ENCODE measurements at regions not wholly inside any gene's neighbourhood (a gene's known extent, or its start where the extent isn't known, plus 50 kb on each side); places are given as distances from the start of the nearest gene placed in this dataset.

DNA sequence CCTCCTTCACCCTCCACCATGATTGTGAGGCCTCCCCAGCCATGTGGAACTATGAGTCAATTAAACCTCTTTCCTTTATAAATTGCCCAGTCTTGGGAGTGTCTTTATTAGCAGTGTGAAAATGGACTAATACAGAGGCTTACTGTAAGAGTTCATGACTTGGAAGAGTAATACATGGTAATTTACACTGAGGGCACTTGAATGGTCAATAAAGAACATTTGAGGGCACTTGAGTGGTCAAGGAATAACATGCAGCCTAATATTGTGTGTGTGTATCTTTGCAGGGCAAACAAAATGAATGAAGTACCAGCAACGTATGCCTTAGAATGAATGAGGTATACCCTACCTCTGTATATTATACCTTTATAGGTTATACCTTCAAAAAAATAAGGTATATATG is 190.4 kb upstream of the SOX11 start:
- Histone ChIP-seq H3K27me3 (ENCODE audit: control insufficient read depth, insufficient read depth, low read length) (no peaks in the 10 kb centered on the region), H3K36me3 (replicated peaks; ENCODE audit: control insufficient read depth, insufficient read depth, low read length) (no peaks in the 10 kb centered on the region), H3K4me3 (ENCODE audit: insufficient read depth, low read depth, low read length) (no peak overlapping the region)
- DNase-seq, result no peak

- no peak for DNase-seq
- H3K27me3 ChIP-seq (ENCODE audit: control insufficient read depth, insufficient read depth, low read length), result no peaks in the 10 kb centered on the region
- no peak overlapping the region for H3K4me3 ChIP-seq (ENCODE audit: insufficient read depth, low read depth, low read length)
- H3K36me3 ChIP-seq (replicated peaks; ENCODE audit: control insufficient read depth, insufficient read depth, low read length), result no peaks in the 10 kb centered on the region
Measured at GRCh38 chr2:5502385-5502784, 189.8 kb upstream of the SOX11 start.

DNA sequence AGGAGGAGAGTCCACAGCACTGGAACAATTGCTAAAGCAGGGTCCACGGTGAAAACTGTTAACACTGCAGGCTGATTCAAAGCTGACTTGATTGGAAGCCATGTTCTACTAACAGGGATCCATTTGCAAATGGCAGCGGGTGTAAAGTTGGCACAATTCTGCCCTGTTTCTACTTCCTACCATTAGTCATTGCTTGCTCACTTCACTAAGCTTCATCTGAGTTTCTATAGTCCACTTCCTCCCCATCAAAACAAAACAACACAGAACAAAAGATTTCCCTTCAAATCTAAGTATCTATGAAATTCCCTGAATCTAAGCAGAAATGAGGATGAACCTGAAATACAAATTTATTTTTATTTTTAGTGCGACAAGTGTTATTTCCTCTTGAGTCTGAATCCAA is 187.4 kb upstream of the SOX11 start:
- H3K27me3 ChIP-seq (ENCODE audit: control insufficient read depth, insufficient read depth, low read length), result no peaks in the 10 kb centered on the region
- H3K36me3 ChIP-seq (replicated peaks; ENCODE audit: control insufficient read depth, insufficient read depth, low read length), result no peaks in the 10 kb centered on the region
- DNase-seq, result no peak
- no peak overlapping the region for H3K4me3 ChIP-seq (ENCODE audit: insufficient read depth, low read depth, low read length)

DNA sequence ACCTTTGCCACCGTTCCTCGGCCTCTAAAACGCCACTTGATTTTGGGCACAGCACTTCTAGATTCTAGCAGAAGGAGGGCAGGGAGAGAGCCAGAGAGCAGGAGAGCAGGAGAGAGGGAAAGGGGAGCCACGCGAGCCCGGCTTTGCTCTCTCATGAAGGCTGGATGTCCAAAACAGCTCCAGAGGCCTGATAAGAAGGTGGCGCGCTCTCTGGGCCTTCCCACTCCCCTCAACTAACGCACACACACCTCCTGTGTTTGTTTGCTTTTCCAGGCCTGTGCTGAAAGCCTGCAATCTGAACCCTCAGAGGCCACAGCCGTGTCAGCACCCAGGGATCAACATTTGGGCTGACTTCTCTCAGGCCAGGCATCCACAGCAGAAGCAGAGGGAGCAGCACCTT is 184.8 kb upstream of the SOX11 start:
- Histone ChIP-seq H3K27me3 (ENCODE audit: control insufficient read depth, insufficient read depth, low read length) (no peaks in the 10 kb centered on the region), H3K4me3 (ENCODE audit: insufficient read depth, low read depth, low read length) (no peak overlapping the region), H3K36me3 (replicated peaks; ENCODE audit: control insufficient read depth, insufficient read depth, low read length) (no peaks in the 10 kb centered on the region)
- no peak for DNase-seq

- Histone ChIP-seq H3K4me3 (ENCODE audit: insufficient read depth, low read depth, low read length) (no peak overlapping the region), H3K36me3 (replicated peaks; ENCODE audit: control insufficient read depth, insufficient read depth, low read length) (no peaks in the 10 kb centered on the region), H3K27me3 (ENCODE audit: control insufficient read depth, insufficient read depth, low read length) (no peaks in the 10 kb centered on the region)
- DNase-seq, result no peak
Measured at GRCh38 chr2:5509362-5509761, 182.8 kb upstream of the SOX11 start.

GRCh38 chr2:5510082-5510481 is 182.1 kb upstream of the SOX11 start:
- DNase-seq, result no peak
- Histone ChIP-seq H3K27me3 (ENCODE audit: control insufficient read depth, insufficient read depth, low read length) (no peaks in the 10 kb centered on the region), H3K4me3 (ENCODE audit: insufficient read depth, low read depth, low read length) (no peak overlapping the region), H3K36me3 (replicated peaks; ENCODE audit: control insufficient read depth, insufficient read depth, low read length) (no peaks in the 10 kb centered on the region)

GRCh38 chr2:5515693-5516092 is 176.5 kb upstream of the SOX11 start:
- no peak overlapping the region for H3K4me3 ChIP-seq (ENCODE audit: insufficient read depth, low read depth, low read length)
- no peaks in the 10 kb centered on the region for H3K27me3 ChIP-seq (ENCODE audit: control insufficient read depth, insufficient read depth, low read length)
- DNase-seq, result no peak
- no peaks in the 10 kb centered on the region for H3K36me3 ChIP-seq (replicated peaks; ENCODE audit: control insufficient read depth, insufficient read depth, low read length)

DNA sequence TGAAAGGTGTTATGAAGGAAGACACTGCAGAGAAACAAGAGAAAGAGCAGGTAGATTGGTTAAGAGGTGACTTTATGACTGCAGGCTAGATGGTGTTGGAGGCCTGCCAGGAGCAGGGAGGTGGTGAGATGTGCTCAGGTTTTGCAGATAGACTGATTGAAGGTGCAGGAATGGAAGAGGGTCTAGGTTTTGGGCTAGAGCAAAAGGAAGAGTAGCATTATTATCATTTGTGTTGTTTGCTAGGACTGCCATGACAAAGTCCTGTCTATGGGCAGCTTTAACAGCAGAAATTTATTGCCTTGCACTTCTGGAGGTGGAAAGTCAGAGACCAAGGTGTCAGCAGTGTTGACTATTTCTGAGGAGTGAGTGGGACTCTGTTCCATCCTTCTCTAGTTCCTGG is 172.9 kb upstream of the SOX11 start:
- no peak overlapping the region for H3K4me3 ChIP-seq (ENCODE audit: insufficient read depth, low read depth, low read length)
- H3K27me3 ChIP-seq (ENCODE audit: control insufficient read depth, insufficient read depth, low read length), result no peaks in the 10 kb centered on the region
- DNase-seq, result no peak
- no peaks in the 10 kb centered on the region for H3K36me3 ChIP-seq (replicated peaks; ENCODE audit: control insufficient read depth, insufficient read depth, low read length)

GRCh38 chr2:5520463-5520972 is 171.7 kb upstream of the SOX11 start:
- DNase-seq, result no peak

DNA sequence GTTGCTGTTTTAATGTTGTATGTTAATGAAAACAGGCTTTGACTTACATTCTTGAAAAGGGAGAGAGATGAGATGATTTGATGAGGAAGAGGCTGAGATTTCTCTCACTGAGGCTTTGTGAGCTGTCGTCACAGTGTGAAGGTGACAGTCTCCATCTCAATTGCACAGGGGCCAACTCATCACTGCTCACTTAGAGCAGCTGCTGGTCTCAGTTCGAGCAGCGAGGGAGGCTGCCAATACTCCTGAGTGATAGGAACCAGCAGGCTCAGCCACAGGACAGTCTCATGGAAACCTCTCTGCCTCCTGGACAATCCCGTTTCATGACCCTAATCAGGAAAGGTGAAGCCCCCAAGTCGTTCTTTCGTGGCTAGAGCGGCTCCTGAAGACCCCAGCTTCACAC is 170.7 kb upstream of the SOX11 start:
- no peak overlapping the region for H3K4me3 ChIP-seq (ENCODE audit: insufficient read depth, low read depth, low read length)
- no peak for DNase-seq
- no peaks in the 10 kb centered on the region for H3K27me3 ChIP-seq (ENCODE audit: control insufficient read depth, insufficient read depth, low read length)
- H3K36me3 ChIP-seq (replicated peaks; ENCODE audit: control insufficient read depth, insufficient read depth, low read length), result no peaks in the 10 kb centered on the region

More at GRCh38 chr2:5520463-5520972, 171.7 kb upstream of the SOX11 start:
- H3K36me3 ChIP-seq (replicated peaks; ENCODE audit: control insufficient read depth, insufficient read depth, low read length), result no peaks in the 10 kb centered on the region
- H3K4me3 ChIP-seq (ENCODE audit: insufficient read depth, low read depth, low read length), result no peak overlapping the region
- H3K27me3 ChIP-seq (ENCODE audit: control insufficient read depth, insufficient read depth, low read length), result no peaks in the 10 kb centered on the region

DNA sequence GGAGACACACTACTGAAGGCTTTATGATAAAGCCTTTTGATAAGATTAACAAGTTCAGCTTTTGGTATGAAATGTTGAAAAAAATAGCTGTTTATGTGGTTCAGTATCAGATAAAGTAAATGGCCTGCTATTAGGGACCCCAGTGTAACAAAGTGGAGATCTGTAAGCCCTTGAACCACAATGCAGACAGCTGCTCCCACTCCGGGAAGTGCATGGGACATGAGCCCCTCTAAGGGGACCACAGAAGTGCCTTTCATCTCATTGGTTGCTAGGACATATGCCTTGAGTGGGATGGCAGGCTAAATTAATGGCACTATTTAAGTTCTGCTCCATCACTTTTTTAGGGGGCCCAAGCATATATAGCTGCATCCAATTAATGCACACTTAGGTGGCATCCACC is 167.6 kb upstream of the SOX11 start:
- H3K27me3 ChIP-seq (ENCODE audit: control insufficient read depth, insufficient read depth, low read length), result no peaks in the 10 kb centered on the region
- no peaks in the 10 kb centered on the region for H3K36me3 ChIP-seq (replicated peaks; ENCODE audit: control insufficient read depth, insufficient read depth, low read length)
- H3K4me3 ChIP-seq (ENCODE audit: insufficient read depth, low read depth, low read length), result no peak overlapping the region
- DNase-seq, result no peak

DNA sequence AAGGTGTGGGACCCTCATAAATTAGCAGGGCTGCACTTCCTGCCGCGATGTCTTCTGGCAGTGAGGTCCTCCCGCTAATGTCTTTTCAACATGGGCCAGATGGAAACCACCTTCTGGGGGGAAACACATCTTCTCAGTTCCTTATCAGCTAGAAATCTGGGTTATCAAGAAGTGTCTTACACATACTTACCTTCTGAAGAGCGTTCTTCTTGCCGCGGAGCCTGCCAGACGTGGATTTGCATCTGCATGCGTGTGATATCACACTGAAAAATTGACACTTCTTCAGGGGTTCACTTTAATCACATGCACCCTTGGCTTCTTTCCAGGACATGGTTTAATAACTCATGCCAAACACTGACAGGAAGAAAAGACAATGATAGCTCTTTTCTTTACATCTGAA is 163.5 kb upstream of the SOX11 start:
- Histone ChIP-seq H3K27me3 (ENCODE audit: control insufficient read depth, insufficient read depth, low read length) (no peaks in the 10 kb centered on the region), H3K36me3 (replicated peaks; ENCODE audit: control insufficient read depth, insufficient read depth, low read length) (no peaks in the 10 kb centered on the region), H3K4me3 (ENCODE audit: insufficient read depth, low read depth, low read length) (no peak overlapping the region)
- no peak for DNase-seq

- Histone ChIP-seq H3K4me3 (ENCODE audit: insufficient read depth, low read depth, low read length) (no peak overlapping the region), H3K36me3 (replicated peaks; ENCODE audit: control insufficient read depth, insufficient read depth, low read length) (no peaks in the 10 kb centered on the region), H3K27me3 (ENCODE audit: control insufficient read depth, insufficient read depth, low read length) (no peaks in the 10 kb centered on the region)
- no peak for DNase-seq
Measured at GRCh38 chr2:5530011-5530696, 162.0 kb upstream of the SOX11 start.

DNA sequence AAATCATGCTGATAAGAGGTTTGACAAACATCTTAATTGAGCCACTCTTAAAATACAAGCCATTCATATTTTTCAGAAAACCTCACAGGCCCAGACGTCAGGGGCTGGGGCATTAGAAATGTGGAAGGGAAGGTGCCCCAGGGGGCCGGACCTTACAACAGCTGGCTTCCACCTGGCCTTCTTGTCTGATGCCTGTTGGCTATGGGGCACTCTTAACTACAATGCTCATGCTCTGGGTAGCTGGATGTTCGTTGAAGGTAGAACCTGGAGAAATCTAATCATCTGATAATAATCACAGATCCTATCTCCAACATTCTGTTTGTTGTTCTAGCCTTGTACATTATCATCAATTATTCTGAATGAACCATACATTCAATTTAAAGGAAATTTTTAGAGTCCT is 156.9 kb upstream of the SOX11 start:
- Histone ChIP-seq H3K27me3 (ENCODE audit: control insufficient read depth, insufficient read depth, low read length) (no peaks in the 10 kb centered on the region), H3K36me3 (replicated peaks; ENCODE audit: control insufficient read depth, insufficient read depth, low read length) (no peaks in the 10 kb centered on the region), H3K4me3 (ENCODE audit: insufficient read depth, low read depth, low read length) (no peak overlapping the region)
- no peak for DNase-seq

DNA sequence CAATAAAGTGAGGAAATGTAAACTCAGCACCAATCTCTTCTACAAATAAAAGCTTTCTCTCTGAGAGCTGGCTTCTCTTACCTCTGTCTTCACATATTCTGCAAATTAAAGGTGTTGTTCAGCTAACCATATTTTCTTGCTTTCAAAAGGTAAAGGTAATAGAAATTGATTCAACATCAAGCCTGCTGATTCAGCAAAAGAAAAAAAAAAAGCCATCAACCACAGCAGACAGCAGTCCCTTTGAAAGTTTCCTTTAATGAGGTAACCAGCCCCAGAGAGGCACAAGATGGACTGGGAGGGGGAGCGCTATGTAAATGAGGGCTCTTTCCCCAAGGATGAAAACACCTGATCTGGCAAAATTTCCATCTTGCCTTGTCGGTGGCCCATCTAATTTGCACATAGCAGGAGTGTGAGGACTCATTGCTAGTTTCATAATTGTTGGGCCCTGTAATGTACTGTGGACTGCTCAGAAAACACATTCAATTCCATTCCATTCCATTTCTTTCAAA is 154.9 kb upstream of the SOX11 start:
- no peak overlapping the region for H3K4me3 ChIP-seq (ENCODE audit: insufficient read depth, low read depth, low read length)
- H3K36me3 ChIP-seq (replicated peaks; ENCODE audit: control insufficient read depth, insufficient read depth, low read length), result no peaks in the 10 kb centered on the region
- DNase-seq, result no peak
- no peaks in the 10 kb centered on the region for H3K27me3 ChIP-seq (ENCODE audit: control insufficient read depth, insufficient read depth, low read length)

GRCh38 chr2:5538313-5538712 is 153.9 kb upstream of the SOX11 start:
- no peak for DNase-seq
- Histone ChIP-seq H3K36me3 (replicated peaks; ENCODE audit: control insufficient read depth, insufficient read depth, low read length) (no peaks in the 10 kb centered on the region), H3K4me3 (ENCODE audit: insufficient read depth, low read depth, low read length) (no peak overlapping the region), H3K27me3 (ENCODE audit: control insufficient read depth, insufficient read depth, low read length) (no peaks in the 10 kb centered on the region)
